Transverse colon (tissue), 4 donors: ENCODE measurements at regions not wholly inside any gene's neighbourhood (a gene's known extent, or its start where the extent isn't known, plus 50 kb on each side); places are given as distances from the start of the nearest gene placed in this dataset.

Experiments
- DNase-seq: peaks from one replicate; pipeline ENCODE4 v3.0.0-alpha.2; 2019
- H3K27ac ChIP-seq, 4 donors: fragments of 200-600 bp; sonication (generic); 2 replicates each; pipeline ENCODE4 v1.5.1; 2016 to 2018; ENCODE audit warnings: inconsistent platforms in 4 of 4
- H3K27me3 ChIP-seq: fragments of 200-600 bp; sonication (generic); 2 replicates; pipeline ENCODE4 v1.5.1; 2017; ENCODE audit warnings: inconsistent platforms
- H3K36me3 ChIP-seq, 4 donors: fragments of 200-600 bp; sonication (generic); 2 replicates each; pipeline ENCODE4 v1.5.1; 2017 to 2019; ENCODE audit warnings: inconsistent platforms in 4 of 4
- H3K4me1 ChIP-seq, 4 donors: fragments of 200-600 bp; sonication (generic); 2 replicates each; pipeline ENCODE4 v1.5.1; 2017 to 2020; ENCODE audit warnings: inconsistent platforms in 4 of 4
- H3K4me3 ChIP-seq, 4 donors: fragments of 200-600 bp; sonication (generic); 1 replicate in 1 of 4; 2 replicates in 3 of 4; pipeline versions ENCODE4 v1.5.1 to v1.6.1; 2017 to 2019; ENCODE audit warnings: inconsistent platforms in 4 of 4
- H3K9me3 ChIP-seq, 2 donors: fragments of 200-600 bp; sonication (generic); 2 replicates each; pipeline ENCODE4 v1.5.1; 2017 to 2019; ENCODE audit warnings: inconsistent platforms in 2 of 2
- CTCF ChIP-seq, 5 experiments: fragments of 200-600 bp in 3 of 5; fragments of 450-650 bp in 2 of 5; sonication (generic) in 3 of 5; IDR thresholded peaks; 1 replicate in 2 of 5; 2 replicates in 3 of 5; pipeline ENCODE4 v1.5.1; 2016 to 2017; ENCODE audit warnings: antibody characterized with exemption in 5 of 5, inconsistent platforms in 3 of 5, mild to moderate bottlenecking in 2 of 5, moderate library complexity in 1 of 5
- EP300 ChIP-seq: sonication (generic); formaldehyde crosslinking; IDR thresholded peaks from one replicate; pipeline ENCODE4 v1.6.1; 2017; ENCODE audit warnings: antibody characterized with exemption, low read depth
- POLR2A ChIP-seq: fragments of 450-650 bp; IDR thresholded peaks from one replicate; pipeline ENCODE4 v1.6.1; 2016; ENCODE audit warnings: antibody characterized with exemption, mild to moderate bottlenecking, moderate library complexity
- POLR2AphosphoS5 ChIP-seq, 3 donors: sonication (generic); formaldehyde crosslinking; IDR thresholded peaks; one replicate each; pipeline ENCODE4 v1.6.1; 2016; ENCODE audit warnings: antibody characterized with exemption in 3 of 3
- WGBS, 2 donors: methylation state at CpG; one replicate each; pipeline ENCODE4 v1.1.5; 2018; ENCODE audit warnings: low coverage in 1 of 2; 5-methylcytosine and 5-hydroxymethylcytosine counted together
- in situ Hi-C, 4 donors: fragments of 200-750 bp; cut with MboI; loops; one replicate each; pipeline versions ENCODE4 v1.15.0 to v1.15.1; 2017; ENCODE audit warnings: low sequenced_read_pairs in 3 of 4, low pct_ligation_motif_present in 1 of 4, low pct_unique_long_range_greater_than_20kb in 1 of 4
- intact Hi-C: fragments of 100-400 bp; cut with DNase I; formaldehyde crosslinking; loops from one replicate; pipeline ENCODE4 v1.15.1; 2023; ENCODE audit warnings: low total_unique reads

GRCh38 chr22:47724751-47725150 lies 962.3 kb downstream of the TBC1D22A start:
- 41 to 58% methylated on average over 2 of the region's 2 CpGs for WGBS, 2 donors
- H3K4me1 ChIP-seq = no peaks in the 10 kb centered on the region
- H3K4me3 ChIP-seq = no peak overlapping the region
- no peaks in the 10 kb centered on the region for H3K36me3 ChIP-seq
- TF ChIP-seq EP300 (no peak), POLR2A (no peak), POLR2AphosphoS5 (IDR thresholded peaks at IDR 0.05) (no peak), CTCF (IDR thresholded peaks at IDR 0.05) (no peak)
- H3K27me3 ChIP-seq = peaks cover 33% of the 10 kb centered on the region
- in situ Hi-C loops (no loop called here), intact Hi-C loops (no loop called here)
- DNase-seq = no peak
- no peak overlapping the region for H3K27ac ChIP-seq
- no peaks in the 10 kb centered on the region for H3K9me3 ChIP-seq

GRCh38 chr22:47724030-47724429 lies 961.6 kb downstream of the TBC1D22A start:
- H3K27me3 ChIP-seq = peaks cover 33% of the 10 kb centered on the region
- intact Hi-C loops (no loop called here), in situ Hi-C loops (no loop called here)
- no peak for TF ChIP-seq POLR2A
- no peak for TF ChIP-seq EP300
- no peak for TF ChIP-seq CTCF (IDR thresholded peaks at IDR 0.05)
- TF ChIP-seq POLR2AphosphoS5 (IDR thresholded peaks at IDR 0.05) = no peak
- WGBS, 2 donors = 58 to 100% methylated on average over 1 to 5 of the region's 5 CpGs
- H3K9me3 ChIP-seq = no peaks in the 10 kb centered on the region
- no peaks in the 10 kb centered on the region for H3K4me1 ChIP-seq
- no peak overlapping the region for H3K27ac ChIP-seq
- no peak overlapping the region for H3K4me3 ChIP-seq
- no peak for DNase-seq
- H3K36me3 ChIP-seq = no peaks in the 10 kb centered on the region

GRCh38 chr22:47718337-47718736 lies 955.9 kb downstream of the TBC1D22A start:
- peaks cover 21% of the 10 kb centered on the region for H3K27me3 ChIP-seq
- H3K9me3 ChIP-seq = no peaks in the 10 kb centered on the region
- intact Hi-C loops = no loop called here
- no peaks in the 10 kb centered on the region for H3K36me3 ChIP-seq
- no peaks in the 10 kb centered on the region for H3K4me1 ChIP-seq
- H3K27ac ChIP-seq = no peak overlapping the region
- WGBS, 2 donors = 57 to 100% methylated on average over 2 to 3 of the region's 3 CpGs
- H3K4me3 ChIP-seq = no peak overlapping the region
- TF ChIP-seq EP300 (no peak), POLR2A (no peak), CTCF (IDR thresholded peaks at IDR 0.05) (no peak), POLR2AphosphoS5 (IDR thresholded peaks at IDR 0.05) (no peak)
- no peak for DNase-seq
- in situ Hi-C loops = no loop called here

- Histone ChIP-seq H3K36me3 (no peaks in the 10 kb centered on the region), H3K4me3 (no peak overlapping the region), H3K27ac (no peak overlapping the region), H3K27me3 (peaks cover 15% of the 10 kb centered on the region), H3K9me3 (no peaks in the 10 kb centered on the region), H3K4me1 (no peaks in the 10 kb centered on the region)
- no peak for DNase-seq
- WGBS, 2 donors = 83% methylated on average over 16 of the region's 16 CpGs; no CpG with 5 or more reads in 1 of the 2 donors
- in situ Hi-C loops (no loop called here), intact Hi-C loops (no loop called here)
- TF ChIP-seq EP300 = no peak
- no peak for TF ChIP-seq CTCF (IDR thresholded peaks at IDR 0.05)
- no peak for TF ChIP-seq POLR2A
- TF ChIP-seq POLR2AphosphoS5 (IDR thresholded peaks at IDR 0.05) = no peak
These were observed 954.6 kb downstream of the TBC1D22A start for GRCh38 chr22:47716890-47717615.
